GM21390 (cell line): ENCODE measurements at regions not wholly inside any gene's neighbourhood (a gene's known extent, or its start where the extent isn't known, plus 50 kb on each side); places are given as distances from the start of the nearest gene placed in this dataset.
"Not testable (repeated sequence)": the region's sequence is repeated elsewhere in the genome, so short reads cannot be mapped to it uniquely, and the experiment has no call there.

Experiments
- ATAC-seq: cut with Tn5 transposase; IDR thresholded peaks from one replicate; pipeline ENCODE4 v1.9.1; 2021; ENCODE audit not compliant: unreplicated experiment

GRCh38 chr4:187059895-187060294 lies 336.2 kb upstream of the FAT1 start:
- no peak for ATAC-seq

- ATAC-seq = no peak
Observed at GRCh38 chr4:187060551-187060950, 336.9 kb upstream of the FAT1 start.

- ATAC-seq = no peak
Observed at GRCh38 chr4:187063251-187063650, 339.6 kb upstream of the FAT1 start.

GRCh38 chr4:187064033-187064432 lies 340.4 kb upstream of the FAT1 start:
- no peak for ATAC-seq

GRCh38 chr4:187065396-187065795 lies 341.7 kb upstream of the FAT1 start:
- ATAC-seq = no peak

- no peak for ATAC-seq
Observed at GRCh38 chr4:187065806-187066205, 342.1 kb upstream of the FAT1 start.

- ATAC-seq = no peak
Observed at GRCh38 chr4:187069398-187069797, 345.7 kb upstream of the FAT1 start.

GRCh38 chr4:187070158-187070557 lies 346.5 kb upstream of the FAT1 start:
- ATAC-seq = no peak

- no peak for ATAC-seq
Observed at GRCh38 chr4:187070740-187071139, 347.1 kb upstream of the FAT1 start.

GRCh38 chr4:187071946-187072600 lies 348.4 kb upstream of the FAT1 start:
- no peak for ATAC-seq

- ATAC-seq = no peak
Observed at GRCh38 chr4:187073820-187074219, 350.2 kb upstream of the FAT1 start.

GRCh38 chr4:187075514-187075913 lies 351.9 kb upstream of the FAT1 start:
- no peak for ATAC-seq

- no peak for ATAC-seq
Observed at GRCh38 chr4:187077744-187078401, 354.2 kb upstream of the FAT1 start.

- no peak for ATAC-seq
Observed at GRCh38 chr4:187084701-187085100, 361.0 kb upstream of the FAT1 start.

- no peak for ATAC-seq
Observed at GRCh38 chr4:187085339-187085738, 361.7 kb upstream of the FAT1 start.

- ATAC-seq = no peak
Observed at GRCh38 chr4:187086151-187086550, 362.5 kb upstream of the FAT1 start.

- ATAC-seq = no peak
Observed at GRCh38 chr4:187088070-187088799, 364.6 kb upstream of the FAT1 start.

- ATAC-seq = no peak
Observed at GRCh38 chr4:187090401-187090800, 366.7 kb upstream of the FAT1 start.

- not testable (repeated sequence) for ATAC-seq
Observed at GRCh38 chr4:187090832-187091231, 367.2 kb upstream of the FAT1 start.

- no peak for ATAC-seq
Observed at GRCh38 chr4:187094144-187094543, 370.5 kb upstream of the FAT1 start.

- no peak for ATAC-seq
Observed at GRCh38 chr4:187098429-187098828, 374.8 kb upstream of the FAT1 start.

- no peak for ATAC-seq
Observed at GRCh38 chr4:187103351-187103750, 379.7 kb upstream of the FAT1 start.
